A549 (cell line): ENCODE measurements at regions not wholly inside any gene's neighbourhood (a gene's known extent, or its start where the extent isn't known, plus 50 kb on each side); places are given as distances from the start of the nearest gene placed in this dataset.

Source experiments
- ATAC-seq, 2 experiments: fragments of 200-7000 bp in 1 of 2; fragments of >200 bp in 1 of 2; cut with Nextera tagmentation in 1 of 2; cut with Tn5 transposase in 1 of 2; 3 replicates each; pipeline versions ENCODE4 v1.8.0 to v1.9.1; 2018 to 2020; ENCODE audit warnings: mild to moderate bottlenecking in 1 of 2, moderate library complexity in 1 of 2
- CTCF ChIA-PET: fragments of 300-600 bp; sonication (Branson Sonifier 250); formaldehyde crosslinking; extraction: SDS; loops from one replicate; lab custom pipeline; 2021; ENCODE audit warnings: antibody characterized with exemption, inconsistent platforms; lab: Yijun Ruan, JAX
- POLR2A ChIA-PET: fragments of 350-600 bp; formaldehyde crosslinking; extraction: SDS; loops from one replicate; lab custom pipeline; 2021; ENCODE audit warnings: antibody characterized with exemption, inconsistent platforms; lab: Yijun Ruan, JAX
- DNase-seq, 2 experiments: peaks; one replicate each; pipeline versions ENCODE4 v3.0.0 to v3.0.0-alpha.2; 2011 to 2016; ENCODE audit warnings: low read depth in 1 of 2, low spot score in 1 of 2
- FAIRE-seq: peaks from 2 replicates; lab custom pipeline; 2011; peaks lifted over from hg19 to GRCh38; lab: Jason Lieb, UNC
- H3K27ac ChIP-seq, 2 experiments: fragments of >200 bp; sonication (Bioruptor Twin); formaldehyde crosslinking; 3 replicates each; pipeline ENCODE4 v1.5.1; 2016 to 2017
- H3K4me1 ChIP-seq: fragments of >200 bp; sonication (Bioruptor Twin); formaldehyde crosslinking; 3 replicates; pipeline ENCODE4 v1.6.1; 2016
- H3K4me2 ChIP-seq: fragments of >200 bp; sonication (Bioruptor Twin); formaldehyde crosslinking; 3 replicates; pipeline ENCODE4 v1.6.1; 2016
- H3K4me3 ChIP-seq: fragments of >200 bp; sonication (Bioruptor Twin); formaldehyde crosslinking; 3 replicates; pipeline ENCODE4 v1.5.1; 2016
- H3K9me3 ChIP-seq: fragments of >200 bp; sonication (Bioruptor Twin); formaldehyde crosslinking; 3 replicates; pipeline ENCODE4 v1.6.1; 2016
- CBX2 ChIP-seq: fragments of 200-600 bp; sonication (generic); IDR thresholded peaks from 2 replicates; pipeline ENCODE4 v1.6.1; 2016; ENCODE audit warnings: low read depth, mild to moderate bottlenecking, borderline replicate concordance
- CHD4 ChIP-seq: fragments of 200-600 bp; sonication (generic); IDR thresholded peaks from 2 replicates; pipeline ENCODE4 v1.6.1; 2016; ENCODE audit warnings: antibody characterized with exemption, mild to moderate bottlenecking, borderline replicate concordance
- FOSL2 ChIP-seq, 2 experiments: fragments of 450-650 bp in 1 of 2; fragments of >200 bp in 1 of 2; sonication (Bioruptor Twin) in 1 of 2; formaldehyde crosslinking; IDR thresholded peaks; 2 replicates each; pipeline versions ENCODE4 v1.5.0 to v1.6.1; 2016 to 2020; ENCODE audit warnings: mild to moderate bottlenecking in 1 of 2, moderate library complexity in 1 of 2
- GATA3 ChIP-seq: IDR thresholded peaks from 2 replicates; pipeline ENCODE4 v1.6.1; 2012; ENCODE audit warnings: borderline replicate concordance
- HDAC2 ChIP-seq: fragments of 200-600 bp; sonication (generic); IDR thresholded peaks from 2 replicates; pipeline ENCODE4 v1.6.1; 2016
- HEYL ChIP-seq: fragments of 250-450 bp; sonication (Bioruptor Pico); IDR thresholded peaks from 2 replicates; pipeline ENCODE4 v1.8.0; 2021; ENCODE audit warnings: mild to moderate bottlenecking, moderate library complexity
- HOXA7 ChIP-seq: fragments of 250-450 bp; sonication (Bioruptor Pico); IDR thresholded peaks from 2 replicates; pipeline ENCODE4 v1.5.0; 2020; ENCODE audit warnings: mild to moderate bottlenecking, moderate library complexity
- HOXB13 ChIP-seq: fragments of 250-450 bp; sonication (Bioruptor Pico); IDR thresholded peaks from 2 replicates; pipeline ENCODE4 v1.5.0; 2020; ENCODE audit warnings: low read depth, mild to moderate bottlenecking, moderate library complexity
- JUNB ChIP-seq: fragments of >200 bp; sonication (Bioruptor Twin); formaldehyde crosslinking; IDR thresholded peaks from 2 replicates; pipeline ENCODE4 v1.6.1; 2016
- NFE2L2 ChIP-seq: fragments of 150-350 bp; conservative IDR thresholded peaks from 2 replicates; pipeline ENCODE4 v1.6.1; 2014; ENCODE audit warnings: low read length
- PHF8 ChIP-seq: fragments of 200-600 bp; sonication (generic); IDR thresholded peaks from 2 replicates; pipeline ENCODE4 v1.6.1; 2016; ENCODE audit warnings: low read depth, mild to moderate bottlenecking, antibody characterized with exemption, moderate library complexity, borderline replicate concordance
- RAD21 ChIP-seq, 2 experiments: fragments of >200 bp in 1 of 2; sonication (Bioruptor Twin) in 1 of 2; formaldehyde crosslinking in 1 of 2; IDR thresholded peaks in 1 of 2; conservative IDR thresholded peaks in 1 of 2; 2 replicates in 1 of 2; 3 replicates in 1 of 2; pipeline ENCODE4 v1.6.1; 2012 to 2018; ENCODE audit warnings: inconsistent platforms in 1 of 2
- RARB ChIP-seq: fragments of 250-450 bp; sonication (Bioruptor Pico); IDR thresholded peaks from 2 replicates; pipeline ENCODE4 v1.8.0; 2021; ENCODE audit warnings: mild to moderate bottlenecking, moderate library complexity
- RCOR1 ChIP-seq: fragments of 150-350 bp; IDR thresholded peaks from 2 replicates; pipeline ENCODE4 v1.6.1; 2014; ENCODE audit warnings: antibody characterized with exemption, low read length, low read depth
- SMC3 ChIP-seq: fragments of >200 bp; sonication (Bioruptor Twin); formaldehyde crosslinking; IDR thresholded peaks from 3 replicates; pipeline ENCODE4 v1.6.1; 2018; ENCODE audit warnings: inconsistent platforms
- TFCP2L1 ChIP-seq: fragments of 250-450 bp; sonication (Bioruptor Pico); IDR thresholded peaks from 2 replicates; pipeline ENCODE4 v1.5.0; 2021; ENCODE audit warnings: mild to moderate bottlenecking
- ZFP36 ChIP-seq: fragments of 450-650 bp; IDR thresholded peaks from 2 replicates; pipeline ENCODE4 v1.6.1; 2014; ENCODE audit warnings: borderline replicate concordance; ENCODE audit not compliant: partially characterized antibody
- ZSCAN20 ChIP-seq: fragments of 250-450 bp; sonication (Bioruptor Pico); IDR thresholded peaks from 2 replicates; pipeline ENCODE4 v1.8.0; 2022; ENCODE audit warnings: mild to moderate bottlenecking, moderate library complexity
- WGBS: methylation state at CpG from one replicate; pipeline ENCODE4 v1.1.6; 2017; ENCODE audit errors: missing lambda C conversion rate; 5-methylcytosine and 5-hydroxymethylcytosine counted together
- TF ChIP-seq, protein P1 (sequence below): IDR thresholded peaks from 2 replicates; pipeline ENCODE4 v1.6.1; 2012
- TF ChIP-seq, protein P2 (sequence below): IDR thresholded peaks from 2 replicates; pipeline ENCODE4 v1.6.1; 2012
- TF ChIP-seq, protein P3 (sequence below): fragments of 250-450 bp; sonication (Bioruptor Pico); IDR thresholded peaks from 2 replicates; pipeline ENCODE4 v1.5.0; 2021; ENCODE audit warnings: mild to moderate bottlenecking, moderate library complexity, borderline replicate concordance
- TF ChIP-seq, protein P4 (sequence below): fragments of 200-600 bp; sonication (generic); IDR thresholded peaks from 2 replicates; pipeline ENCODE4 v1.6.1; 2016; ENCODE audit warnings: antibody characterized with exemption, mild to moderate bottlenecking, moderate library complexity

DNA sequence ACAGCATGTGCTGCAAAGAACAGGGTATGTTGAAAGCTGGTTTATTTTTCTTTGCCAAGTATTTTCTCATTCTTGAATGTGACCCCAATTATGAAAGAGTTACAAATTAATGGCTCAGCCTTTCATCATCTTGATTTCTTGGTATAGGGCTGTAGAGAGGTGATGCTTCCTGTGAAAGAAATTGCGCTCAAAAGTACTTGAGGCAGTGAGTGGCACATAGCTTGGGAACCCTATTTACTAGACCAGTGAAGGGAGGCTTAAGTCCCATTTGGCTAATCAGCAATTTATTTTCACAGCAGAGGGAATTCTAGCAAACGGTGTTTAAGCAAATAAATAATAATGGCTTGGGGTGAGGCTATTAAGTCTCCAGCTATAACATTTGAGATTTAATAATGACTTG is 153.9 kb upstream of the MIS18BP1 start:
- CTCF ChIA-PET = interaction anchor here (0.6 to 1.1 kb wide), 2 partner anchors 19 to 357 kb away, joined by 3 read pairs; no protein-coding TSS in a partner anchor
- H3K4me3 ChIP-seq = no peak overlapping the region
- POLR2A ChIA-PET = no interaction called here
- DNase-seq (no peak), ATAC-seq (no peak), FAIRE-seq (no peak)
- no peak for TF ChIP-seq HDAC2
- TF ChIP-seq, protein P1, sequence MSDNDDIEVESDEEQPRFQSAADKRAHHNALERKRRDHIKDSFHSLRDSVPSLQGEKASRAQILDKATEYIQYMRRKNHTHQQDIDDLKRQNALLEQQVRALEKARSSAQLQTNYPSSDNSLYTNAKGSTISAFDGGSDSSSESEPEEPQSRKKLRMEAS = no peak
- TF ChIP-seq NFE2L2 = no peak
- TF ChIP-seq TFCP2L1 (CRISPR knock-in tag) = no peak
- no peak for TF ChIP-seq SMC3
- TF ChIP-seq RCOR1 = no peak
- TF ChIP-seq PHF8 = no peak
- TF ChIP-seq JUNB = no peak
- no peak overlapping the region for H3K27ac ChIP-seq
- 28% methylated on average over 2 of the region's 2 CpGs for WGBS
- no peaks in the 10 kb centered on the region for H3K9me3 ChIP-seq
- H3K4me2 ChIP-seq = no peak overlapping the region
- no peaks in the 10 kb centered on the region for H3K4me1 ChIP-seq

DNA sequence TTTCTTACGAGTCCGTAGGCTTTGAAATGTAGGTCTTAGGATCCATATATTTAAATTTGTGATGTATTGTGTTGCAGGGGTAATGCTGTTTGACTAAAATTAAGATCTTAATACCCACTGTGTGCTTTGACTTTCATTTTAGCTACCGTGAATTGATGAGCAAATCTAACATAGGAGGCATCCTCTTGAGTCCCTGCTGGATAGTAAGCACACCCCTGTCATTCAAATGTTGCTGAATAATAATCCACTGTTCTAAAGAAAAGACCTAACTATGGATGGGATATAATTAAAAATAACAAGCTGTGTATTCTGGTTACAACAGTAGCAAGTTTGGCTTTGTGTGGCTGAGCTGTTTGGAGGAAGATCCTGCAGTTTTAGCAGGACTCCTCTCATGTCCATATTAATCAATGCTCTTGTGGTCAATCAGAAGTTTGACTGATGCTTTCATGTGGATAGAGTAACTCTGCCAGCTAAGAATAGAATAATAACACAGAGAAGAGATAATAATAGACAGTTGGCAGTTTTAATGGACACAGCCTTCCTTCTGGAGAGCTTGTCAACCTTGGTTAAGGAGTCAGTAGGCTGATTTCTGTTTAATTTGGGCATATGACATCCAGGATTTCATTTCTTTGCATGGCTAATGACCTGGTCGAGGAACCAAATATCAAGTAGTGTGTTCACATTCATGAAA is 148.1 kb upstream of the MIS18BP1 start:
- Histone ChIP-seq H3K4me1 (no peaks in the 10 kb centered on the region), H3K4me2 (no peak overlapping the region), H3K9me3 (no peaks in the 10 kb centered on the region), H3K27ac (no peak overlapping the region), H3K4me3 (no peak overlapping the region)
- WGBS = 12% methylated on average over 4 of the region's 4 CpGs
- TF ChIP-seq CBX2 (no peak), ZSCAN20 (CRISPR knock-in tag) (no peak), RAD21 (conservative IDR thresholded peaks at IDR 0.05 in 1 of 2, IDR thresholded peaks at IDR 0.05 in 1 of 2) (no peak), NFE2L2 (no peak), FOSL2 (IDR thresholded peaks at IDR 0.05) (no peak), FOSL2 (CRISPR knock-in tag; IDR thresholded peaks at IDR 0.05) (no peak), ZFP36 (no peak), GATA3 (no peak), CHD4 (no peak), HOXA7 (CRISPR knock-in tag) (no peak), RARB (no peak), HEYL (CRISPR knock-in tag) (no peak), HOXB13 (CRISPR knock-in tag) (no peak)
- TF ChIP-seq, protein P2, sequence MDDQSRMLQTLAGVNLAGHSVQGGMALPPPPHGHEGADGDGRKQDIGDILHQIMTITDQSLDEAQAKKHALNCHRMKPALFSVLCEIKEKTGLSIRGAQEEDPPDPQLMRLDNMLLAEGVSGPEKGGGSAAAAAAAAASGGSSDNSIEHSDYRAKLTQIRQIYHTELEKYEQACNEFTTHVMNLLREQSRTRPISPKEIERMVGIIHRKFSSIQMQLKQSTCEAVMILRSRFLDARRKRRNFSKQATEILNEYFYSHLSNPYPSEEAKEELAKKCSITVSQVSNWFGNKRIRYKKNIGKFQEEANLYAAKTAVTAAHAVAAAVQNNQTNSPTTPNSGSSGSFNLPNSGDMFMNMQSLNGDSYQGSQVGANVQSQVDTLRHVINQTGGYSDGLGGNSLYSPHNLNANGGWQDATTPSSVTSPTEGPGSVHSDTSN = no peak
- TF ChIP-seq, protein P3, sequence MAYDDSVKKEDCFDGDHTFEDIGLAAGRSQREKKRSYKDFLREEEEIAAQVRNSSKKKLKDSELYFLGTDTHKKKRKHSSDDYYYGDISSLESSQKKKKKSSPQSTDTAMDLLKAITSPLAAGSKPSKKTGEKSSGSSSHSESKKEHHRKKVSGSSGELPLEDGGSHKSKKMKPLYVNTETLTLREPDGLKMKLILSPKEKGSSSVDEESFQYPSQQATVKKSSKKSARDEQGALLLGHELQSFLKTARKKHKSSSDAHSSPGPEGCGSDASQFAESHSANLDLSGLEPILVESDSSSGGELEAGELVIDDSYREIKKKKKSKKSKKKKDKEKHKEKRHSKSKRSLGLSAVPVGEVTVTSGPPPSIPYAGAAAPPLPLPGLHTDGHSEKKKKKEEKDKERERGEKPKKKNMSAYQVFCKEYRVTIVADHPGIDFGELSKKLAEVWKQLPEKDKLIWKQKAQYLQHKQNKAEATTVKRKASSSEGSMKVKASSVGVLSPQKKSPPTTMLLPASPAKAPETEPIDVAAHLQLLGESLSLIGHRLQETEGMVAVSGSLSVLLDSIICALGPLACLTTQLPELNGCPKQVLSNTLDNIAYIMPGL (CRISPR knock-in tag) = no peak
- TF ChIP-seq, protein P4, sequence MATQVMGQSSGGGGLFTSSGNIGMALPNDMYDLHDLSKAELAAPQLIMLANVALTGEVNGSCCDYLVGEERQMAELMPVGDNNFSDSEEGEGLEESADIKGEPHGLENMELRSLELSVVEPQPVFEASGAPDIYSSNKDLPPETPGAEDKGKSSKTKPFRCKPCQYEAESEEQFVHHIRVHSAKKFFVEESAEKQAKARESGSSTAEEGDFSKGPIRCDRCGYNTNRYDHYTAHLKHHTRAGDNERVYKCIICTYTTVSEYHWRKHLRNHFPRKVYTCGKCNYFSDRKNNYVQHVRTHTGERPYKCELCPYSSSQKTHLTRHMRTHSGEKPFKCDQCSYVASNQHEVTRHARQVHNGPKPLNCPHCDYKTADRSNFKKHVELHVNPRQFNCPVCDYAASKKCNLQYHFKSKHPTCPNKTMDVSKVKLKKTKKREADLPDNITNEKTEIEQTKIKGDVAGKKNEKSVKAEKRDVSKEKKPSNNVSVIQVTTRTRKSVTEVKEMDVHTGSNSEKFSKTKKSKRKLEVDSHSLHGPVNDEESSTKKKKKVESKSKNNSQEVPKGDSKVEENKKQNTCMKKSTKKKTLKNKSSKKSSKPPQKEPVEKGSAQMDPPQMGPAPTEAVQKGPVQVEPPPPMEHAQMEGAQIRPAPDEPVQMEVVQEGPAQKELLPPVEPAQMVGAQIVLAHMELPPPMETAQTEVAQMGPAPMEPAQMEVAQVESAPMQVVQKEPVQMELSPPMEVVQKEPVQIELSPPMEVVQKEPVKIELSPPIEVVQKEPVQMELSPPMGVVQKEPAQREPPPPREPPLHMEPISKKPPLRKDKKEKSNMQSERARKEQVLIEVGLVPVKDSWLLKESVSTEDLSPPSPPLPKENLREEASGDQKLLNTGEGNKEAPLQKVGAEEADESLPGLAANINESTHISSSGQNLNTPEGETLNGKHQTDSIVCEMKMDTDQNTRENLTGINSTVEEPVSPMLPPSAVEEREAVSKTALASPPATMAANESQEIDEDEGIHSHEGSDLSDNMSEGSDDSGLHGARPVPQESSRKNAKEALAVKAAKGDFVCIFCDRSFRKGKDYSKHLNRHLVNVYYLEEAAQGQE = no peak
- FAIRE-seq (no peak), ATAC-seq (no peak), DNase-seq (no peak)
- ChIA-PET CTCF (no interaction called here), POLR2A (no interaction called here)
